Suppressor macrophage treated with lipopolysaccharide for 4 hours (primary cell): ENCODE measurements at regions not wholly inside any gene's neighbourhood (a gene's known extent, or its start where the extent isn't known, plus 50 kb on each side); places are given as distances from the start of the nearest gene placed in this dataset.
A peak's percentile ranks its signal among the peaks of the same experiment; 100 is the strongest.
"Not testable (repeated sequence)": the region's sequence is repeated elsewhere in the genome, so short reads cannot be mapped to it uniquely, and the experiment has no call there.

Source experiments
- DNase-seq: peaks from one replicate; pipeline ENCODE4 v3.0.0-alpha.2; 2020

DNA sequence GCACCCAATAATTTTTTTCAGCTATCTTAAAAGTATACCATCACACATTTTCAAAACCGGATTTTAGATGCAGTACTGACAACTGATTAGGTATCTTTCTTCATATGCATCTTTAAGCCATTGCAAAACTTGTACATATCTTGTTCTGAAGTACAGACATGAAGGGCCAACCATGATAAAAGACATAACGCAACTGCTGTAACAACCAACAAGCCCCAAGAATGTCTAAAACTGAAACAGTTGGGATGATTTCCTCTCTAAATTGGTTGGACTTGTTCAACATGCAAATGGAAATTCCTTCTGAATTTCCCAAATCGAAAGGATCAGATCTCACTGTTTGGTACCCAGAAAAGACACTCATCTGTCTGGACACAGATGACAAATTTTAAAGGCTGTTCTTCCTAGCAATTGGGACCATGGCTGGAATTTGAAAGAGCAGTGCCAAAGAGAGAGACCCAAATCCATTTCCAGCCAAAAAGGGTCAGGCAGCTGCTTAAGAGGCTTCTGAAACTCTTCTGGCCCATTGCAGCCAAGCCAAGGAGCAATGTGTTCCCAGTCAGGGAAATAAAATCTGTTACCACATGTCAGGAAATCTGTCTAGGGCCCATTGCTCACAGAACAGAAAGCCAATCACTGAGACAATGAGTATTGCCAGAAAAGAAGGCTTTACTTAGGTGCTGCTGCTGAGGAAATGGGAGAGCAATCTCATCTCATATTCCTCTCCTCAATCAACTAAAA is 1122.4 kb upstream of the USP15 start:
- no peak for DNase-seq

DNA sequence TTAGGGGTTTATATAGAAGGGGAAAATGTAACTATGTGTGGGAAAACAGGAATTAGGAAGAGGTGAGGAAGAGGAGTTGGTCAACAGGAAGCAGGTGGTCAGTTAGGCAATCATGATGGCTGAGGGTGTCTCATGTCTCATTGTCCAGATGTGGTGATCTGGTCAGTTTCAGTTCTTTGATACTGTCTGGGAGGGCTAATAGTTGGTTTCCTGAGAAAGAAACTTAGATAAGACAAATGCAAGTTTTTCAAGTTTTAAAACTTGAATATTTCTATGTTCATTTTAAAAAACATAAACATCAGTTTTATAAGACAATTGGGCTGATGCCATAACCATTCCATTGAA is 1121.8 kb upstream of the USP15 start:
- peak; percentile 3 for DNase-seq

DNA sequence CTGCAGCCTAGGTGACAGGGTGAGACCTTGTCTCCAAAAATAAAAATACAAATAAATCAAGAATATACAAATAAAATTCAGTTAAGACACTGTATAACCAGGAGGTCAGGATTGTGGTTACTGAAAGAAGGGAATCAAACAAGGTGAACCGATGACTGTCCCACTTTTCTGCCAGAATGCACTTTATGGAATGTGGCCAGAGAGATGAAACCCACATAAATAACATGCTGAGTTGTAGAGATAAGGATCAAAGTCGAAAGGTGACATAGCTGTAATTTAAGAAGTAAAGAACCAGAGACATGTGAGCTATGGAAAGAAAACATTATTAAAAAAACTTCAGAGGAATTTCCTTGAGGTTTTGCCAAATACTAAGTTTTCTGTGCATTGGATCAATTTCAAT is 1098.2 kb upstream of the USP15 start:
- DNase-seq: no peak

DNA sequence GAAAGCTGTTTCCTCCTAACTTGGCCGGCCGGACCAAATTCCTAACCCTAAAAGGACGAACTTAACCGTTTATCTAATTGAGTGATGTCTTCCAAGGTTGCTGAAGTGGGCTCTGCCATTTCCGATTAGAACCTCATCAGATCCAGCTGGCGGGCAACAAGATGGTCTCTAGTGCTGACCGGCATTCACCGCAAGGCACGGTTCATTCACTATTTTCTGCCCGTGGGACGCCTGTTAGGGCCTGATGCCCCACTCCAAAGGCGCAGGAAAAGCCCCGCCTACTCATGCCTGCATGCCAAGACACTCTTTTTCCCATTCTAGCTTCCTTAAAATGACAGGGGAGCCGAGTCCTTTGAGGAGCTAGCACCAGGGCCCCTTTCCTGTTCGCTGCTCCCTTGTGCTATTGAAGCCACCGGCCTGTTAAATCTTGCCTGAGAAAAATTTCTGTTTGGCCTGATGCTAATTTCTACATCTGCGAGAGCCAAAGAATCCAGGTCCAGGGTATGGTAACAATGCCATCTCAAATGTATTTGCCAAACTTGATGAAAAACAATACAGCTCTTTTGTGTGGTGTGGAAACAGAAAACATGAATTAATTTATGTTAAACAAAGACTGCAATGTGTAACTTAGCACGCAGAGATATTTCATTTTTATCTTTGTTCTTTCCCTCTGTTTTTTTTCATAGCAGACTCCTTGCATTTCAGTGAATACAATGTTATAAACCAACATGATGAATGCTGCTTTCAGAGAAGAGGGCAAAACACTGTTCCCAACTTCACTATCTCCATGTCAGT is 1071.2 kb upstream of the USP15 start:
- no peak for DNase-seq

DNA sequence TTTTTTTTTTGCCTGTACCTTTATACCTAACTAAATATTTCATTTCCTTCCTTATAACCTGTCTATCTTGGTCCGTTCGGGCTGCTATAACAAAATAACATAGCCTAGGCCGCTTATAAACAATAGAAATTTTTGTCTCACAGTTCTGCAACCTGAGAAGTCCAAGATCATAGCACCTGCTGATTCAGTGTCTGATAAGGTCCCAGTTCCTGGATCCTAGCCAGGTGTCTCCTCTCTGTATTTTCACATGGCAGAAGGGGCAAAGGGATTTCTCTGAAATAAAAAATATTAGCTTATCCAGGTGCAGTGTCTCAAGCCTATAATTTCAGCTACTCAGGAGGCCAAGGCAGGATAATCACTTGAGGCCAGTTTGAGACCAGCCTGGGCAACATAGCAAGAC is 1046.6 kb upstream of the USP15 start:
- DNase-seq: no peak

DNA sequence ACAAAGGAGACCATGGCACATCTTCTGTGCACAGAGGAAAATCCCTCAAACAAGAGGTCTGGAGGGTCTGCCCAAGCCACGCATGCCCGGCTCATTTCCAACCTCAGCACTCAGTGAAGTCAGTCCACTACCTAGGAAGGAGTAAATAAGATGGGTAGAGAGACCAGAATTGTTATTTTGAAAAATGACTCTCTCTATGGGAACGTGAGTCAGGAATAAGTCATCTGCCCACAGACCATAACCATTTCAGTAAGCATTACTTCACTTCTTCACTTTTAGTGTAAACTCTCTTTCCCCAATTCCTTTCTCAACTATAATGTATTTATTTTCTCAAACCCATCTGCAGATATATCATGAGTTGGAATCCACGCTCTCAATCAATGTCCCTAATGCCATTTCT is 1039.9 kb upstream of the USP15 start:
- no peak for DNase-seq

DNA sequence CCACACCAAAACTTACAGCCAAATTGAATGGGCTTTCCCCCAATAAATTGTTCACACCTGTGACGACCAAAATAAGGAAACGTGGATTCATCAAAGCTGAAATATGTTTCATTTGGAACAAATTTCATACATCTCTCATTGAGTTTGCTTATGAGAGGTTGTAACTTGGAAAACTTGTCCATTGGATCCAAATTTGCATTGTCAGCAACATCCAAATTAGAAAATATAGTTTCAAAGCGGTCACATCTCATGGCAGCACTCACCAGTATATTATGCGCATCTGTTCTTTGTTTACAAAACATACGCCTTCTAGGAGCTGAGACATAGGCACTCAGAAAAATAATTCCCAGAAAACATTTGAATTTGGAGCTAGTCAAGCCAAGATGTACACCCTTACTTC is 1028.2 kb upstream of the USP15 start:
- DNase-seq: no peak

DNA sequence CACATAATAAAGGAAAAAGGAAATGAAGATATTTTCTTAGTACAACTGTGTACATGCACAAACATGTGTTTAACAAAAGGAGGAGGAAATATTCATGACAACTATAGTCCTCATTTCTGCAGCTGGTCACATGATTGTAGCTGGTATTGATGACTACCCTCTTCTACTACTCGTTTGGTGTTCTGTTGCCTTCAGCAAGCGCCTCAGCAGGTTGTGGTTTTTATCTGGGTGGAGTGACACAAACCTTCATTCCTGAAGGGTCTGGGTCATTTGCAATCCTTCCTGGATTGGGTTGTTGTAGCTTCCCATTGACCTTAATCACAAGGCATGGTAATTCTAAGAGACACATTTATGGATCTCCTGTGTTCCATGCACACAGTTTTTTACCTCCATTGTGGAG is 1009.9 kb upstream of the USP15 start:
- no peak for DNase-seq

DNA sequence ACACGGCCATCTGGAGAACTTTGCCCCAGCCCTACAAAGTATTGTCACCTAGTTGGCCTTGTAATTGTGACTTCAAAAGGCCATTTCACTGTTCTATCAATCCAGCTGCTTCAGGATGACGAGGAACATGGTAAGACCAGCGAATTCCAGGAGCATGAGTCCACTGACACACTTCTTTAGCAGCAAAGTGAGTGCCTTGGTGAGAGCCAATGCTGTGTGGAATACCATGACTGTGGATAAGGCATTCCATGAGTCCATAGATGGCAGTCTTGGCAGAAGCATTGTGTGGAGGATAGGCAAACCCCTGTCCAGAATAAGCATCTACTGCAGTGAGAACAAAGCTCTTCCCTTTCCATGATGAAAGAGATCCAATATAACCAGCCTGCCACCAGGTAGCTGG is 1009.1 kb upstream of the USP15 start:
- no peak for DNase-seq

DNA sequence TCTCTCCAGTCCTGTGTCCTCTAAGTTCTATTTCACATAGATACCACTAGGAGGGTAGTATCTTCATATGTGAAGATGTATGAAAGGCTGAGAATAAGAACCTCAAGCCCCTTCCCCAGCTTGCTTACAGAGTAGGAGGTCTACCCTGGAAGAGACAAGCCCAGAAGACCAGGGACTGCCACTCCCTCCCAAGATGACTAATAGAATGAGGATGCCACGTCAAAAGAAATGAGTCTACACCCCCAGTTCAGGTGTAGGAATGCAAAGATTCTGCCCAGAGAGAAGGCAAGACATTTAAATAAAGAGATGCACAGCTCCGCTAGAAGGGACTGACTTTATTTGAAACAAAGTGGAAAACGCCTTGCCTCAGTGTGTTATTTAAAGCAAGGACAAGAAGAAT is 1006.0 kb upstream of the USP15 start:
- no peak for DNase-seq

DNA sequence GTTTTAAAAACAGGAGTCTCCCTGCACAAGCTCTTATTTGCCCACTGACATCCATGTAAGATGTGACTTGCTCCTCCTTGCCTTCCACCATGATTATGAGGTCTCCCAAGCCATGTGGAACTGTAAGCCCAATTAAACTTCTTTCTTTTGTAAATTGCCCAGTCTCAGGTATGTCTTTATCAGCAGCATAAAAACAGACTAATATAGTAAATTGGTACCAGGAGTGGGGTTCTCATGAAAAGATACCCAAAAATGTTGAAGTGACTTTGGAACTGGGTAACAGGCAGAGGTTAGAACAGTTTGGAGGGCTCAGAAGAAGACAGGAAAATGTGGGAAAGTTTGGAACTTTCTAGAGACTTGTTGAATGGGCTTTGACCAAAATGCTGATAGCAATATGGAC is 995.9 kb upstream of the USP15 start:
- DNase-seq: not testable (repeated sequence)

DNA sequence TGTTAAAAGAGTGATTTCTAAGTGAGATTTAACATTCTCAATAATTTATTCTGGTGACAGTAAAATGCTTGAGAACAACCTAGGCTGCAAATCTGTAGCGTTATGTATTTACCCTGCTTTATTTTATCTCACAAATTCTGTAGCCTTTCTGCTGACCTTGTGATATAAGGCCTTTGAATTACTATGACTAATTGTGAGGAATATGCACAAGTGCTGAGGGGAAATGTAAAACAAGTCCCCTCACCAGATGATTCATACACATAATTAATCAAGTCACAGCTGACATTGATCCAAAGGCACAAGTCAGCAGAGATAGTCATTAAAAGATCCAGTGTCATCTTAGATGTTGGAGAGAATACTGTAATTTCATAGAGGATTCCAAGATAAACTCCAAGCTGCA is 992.7 kb upstream of the USP15 start:
- DNase-seq: no peak

DNA sequence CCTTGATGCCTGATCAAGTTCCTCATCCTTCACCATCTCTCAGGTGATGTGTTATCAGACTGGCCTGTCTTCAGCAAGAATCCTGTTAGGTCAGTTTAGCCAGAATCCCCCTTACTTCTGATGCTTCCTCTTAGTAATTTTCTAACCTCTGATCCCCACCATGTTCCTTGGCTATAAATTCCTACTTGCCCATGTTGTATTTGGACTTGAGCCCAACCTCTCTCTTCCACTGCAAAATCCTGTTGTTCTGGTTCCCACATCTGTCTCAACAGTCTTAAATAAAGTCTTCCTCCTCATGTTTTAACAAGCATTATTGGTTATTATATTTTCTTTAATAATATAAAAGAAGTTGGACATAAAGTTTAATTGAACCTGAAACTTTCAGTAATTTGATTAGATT is 987.8 kb upstream of the USP15 start:
- no peak for DNase-seq

DNA sequence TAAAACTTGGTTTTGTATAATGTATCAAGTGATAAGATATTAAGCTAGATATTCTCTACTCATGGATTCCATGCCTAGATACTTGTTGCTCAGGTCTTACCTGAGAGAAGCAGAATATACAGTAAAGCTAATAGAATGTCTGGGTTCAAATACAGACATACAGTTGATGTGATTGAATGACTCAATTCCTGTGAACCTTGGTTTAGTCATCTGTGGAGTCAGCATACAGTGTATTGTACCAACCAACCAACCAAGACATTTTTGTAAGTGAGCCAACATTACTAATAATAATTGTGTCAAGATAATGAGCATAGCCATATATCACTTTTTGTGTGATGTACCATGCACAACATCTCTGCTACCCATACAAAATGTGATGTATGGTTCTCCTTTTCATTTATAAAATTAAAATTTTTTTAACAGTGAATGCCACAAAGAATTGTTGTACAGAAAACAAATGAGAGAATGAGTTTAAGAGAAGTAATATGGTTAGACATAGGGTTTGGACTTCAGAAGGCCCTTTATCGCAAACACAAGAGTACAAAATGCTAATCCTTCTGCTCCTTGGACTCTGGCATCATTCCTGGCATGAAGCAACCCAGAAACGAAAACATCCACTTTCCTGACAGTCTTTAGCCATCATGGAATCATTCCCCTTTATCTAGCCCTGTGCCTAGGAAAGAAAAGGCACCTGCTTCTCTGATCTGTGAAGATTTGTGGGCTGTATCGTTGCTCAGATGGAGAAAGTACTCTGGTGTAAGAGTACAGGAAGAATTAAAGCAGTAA is 977.2 kb upstream of the USP15 start:
- DNase-seq: no peak

DNA sequence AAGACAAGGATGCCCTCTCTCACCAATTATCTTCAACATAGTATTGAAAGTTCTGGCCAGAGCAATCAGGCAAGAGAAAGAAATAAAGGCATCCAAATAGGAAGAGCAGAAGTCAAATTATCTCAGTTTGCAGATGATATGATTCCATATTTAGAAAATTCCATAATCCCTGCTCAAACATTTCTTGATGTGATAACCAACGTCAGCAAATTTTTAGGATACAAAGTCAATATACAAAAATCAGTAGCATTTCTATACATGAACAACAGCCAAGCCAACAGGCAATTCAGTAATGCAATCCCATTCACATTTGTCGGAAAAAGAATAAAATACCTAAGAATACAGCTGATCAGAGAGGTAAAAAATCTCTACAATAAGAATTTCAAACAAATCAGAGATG is 969.7 kb upstream of the USP15 start:
- DNase-seq: no peak

DNA sequence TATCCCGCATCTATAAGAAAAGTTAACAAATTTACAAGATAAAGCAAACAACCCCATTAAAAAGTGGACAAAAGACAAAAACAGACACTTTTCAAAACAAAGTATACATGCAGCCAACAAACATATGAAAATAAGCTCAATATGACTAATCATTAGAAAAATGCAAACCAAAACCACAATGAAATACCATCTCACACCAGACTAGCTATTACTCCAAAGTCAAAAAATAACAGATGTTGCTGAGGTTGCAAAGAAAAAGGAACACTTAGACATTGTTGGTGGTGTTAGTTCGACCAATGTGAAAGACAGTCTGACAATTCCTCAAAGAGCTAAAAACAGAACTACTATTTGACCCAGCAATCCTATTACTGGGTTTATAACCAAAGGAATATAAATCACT is 968.6 kb upstream of the USP15 start:
- DNase-seq: no peak

DNA sequence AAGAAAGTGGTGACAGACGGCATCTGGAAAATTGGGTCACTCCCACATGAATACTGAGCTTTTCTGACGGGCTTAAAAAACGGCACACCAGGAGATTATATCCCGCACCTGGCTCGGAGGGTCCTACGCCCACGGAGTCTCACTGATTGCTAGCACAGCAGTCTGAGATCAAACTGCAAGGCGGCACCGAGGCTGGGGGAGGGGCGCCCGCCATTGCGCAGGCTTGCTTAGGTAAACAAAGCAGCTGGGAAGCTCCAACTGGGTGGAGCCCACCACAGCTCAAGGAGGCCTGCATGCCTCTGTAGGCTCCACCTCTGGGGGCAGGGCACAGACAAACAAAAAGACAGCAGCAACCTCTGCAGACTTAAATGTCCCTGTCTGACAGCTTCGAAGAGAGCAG is 966.2 kb upstream of the USP15 start:
- DNase-seq: not testable (repeated sequence)

DNA sequence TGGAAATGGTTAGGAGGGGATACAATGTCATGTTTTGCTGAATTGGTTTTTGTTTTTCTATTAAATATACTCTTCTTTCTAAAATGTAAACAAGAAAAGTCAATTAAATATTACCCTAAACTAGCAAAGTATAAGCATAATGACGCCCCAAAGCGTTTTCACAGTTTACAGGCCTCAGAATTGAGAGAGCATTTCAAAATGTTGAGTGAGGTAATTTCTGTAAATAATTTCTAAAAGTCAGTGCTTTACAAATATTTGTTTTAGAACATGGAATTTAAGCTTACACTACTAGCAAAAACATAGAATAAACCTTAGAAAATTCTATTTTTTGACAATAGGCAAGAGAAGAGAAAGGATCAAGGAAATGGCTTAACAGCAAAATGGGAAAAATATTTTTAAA is 958.4 kb upstream of the USP15 start:
- no peak for DNase-seq

DNA sequence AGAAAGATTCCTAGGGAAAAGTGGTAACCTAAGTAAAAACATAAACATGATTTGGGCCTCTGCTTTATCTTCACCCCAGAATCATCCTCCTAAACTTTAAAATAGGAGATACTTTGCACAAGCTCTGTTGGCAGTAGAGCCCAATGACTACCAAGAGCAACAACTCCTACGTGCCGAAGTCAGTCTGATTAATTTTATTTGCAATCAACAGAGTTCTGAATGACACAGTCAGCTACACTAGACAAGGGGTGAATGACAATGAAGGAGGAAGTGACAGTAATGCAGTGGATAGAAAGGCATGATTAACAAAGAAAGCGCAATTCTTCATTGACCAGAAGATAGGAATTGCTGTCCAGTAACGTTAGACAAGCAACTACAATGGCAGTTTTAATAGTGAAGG is 957.9 kb upstream of the USP15 start:
- no peak for DNase-seq

DNA sequence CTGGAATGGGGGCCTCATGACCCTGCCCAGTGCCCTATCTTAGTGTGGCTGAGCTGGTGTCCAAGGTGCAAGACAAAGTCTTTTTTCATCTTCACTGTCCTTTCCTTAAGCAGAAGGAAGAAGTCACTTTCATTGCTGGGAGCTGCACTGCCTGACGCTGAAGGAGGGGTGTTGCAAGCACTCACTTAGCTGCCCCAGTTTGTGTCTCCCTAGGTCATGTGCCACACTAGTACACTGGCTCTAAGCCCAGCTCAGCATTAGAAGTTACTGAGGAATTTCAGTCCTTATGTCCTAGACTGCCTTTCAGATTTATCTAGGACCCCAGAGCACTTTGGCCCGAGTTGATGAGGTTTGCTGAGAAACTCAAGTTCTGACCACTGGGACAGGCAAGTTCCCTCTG is 952.0 kb upstream of the USP15 start:
- DNase-seq: no peak

DNA sequence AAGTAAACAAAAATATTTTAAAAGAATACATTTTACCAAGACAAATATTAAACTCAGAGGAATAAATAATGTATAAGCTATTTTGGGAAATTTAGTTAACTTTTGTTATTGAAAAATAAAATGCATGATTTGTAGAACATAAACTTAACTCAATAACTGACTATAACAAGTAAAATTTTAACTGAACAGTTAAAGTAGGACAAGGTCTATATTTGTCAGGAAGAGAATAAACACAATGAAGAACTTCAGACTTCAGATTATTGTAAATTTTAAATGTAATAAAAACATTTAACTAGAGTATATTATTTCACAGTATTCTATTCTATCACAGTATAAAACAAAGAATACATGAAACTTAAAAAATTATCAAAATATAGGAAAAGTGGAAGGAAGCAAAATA is 948.8 kb upstream of the USP15 start:
- DNase-seq: no peak

DNA sequence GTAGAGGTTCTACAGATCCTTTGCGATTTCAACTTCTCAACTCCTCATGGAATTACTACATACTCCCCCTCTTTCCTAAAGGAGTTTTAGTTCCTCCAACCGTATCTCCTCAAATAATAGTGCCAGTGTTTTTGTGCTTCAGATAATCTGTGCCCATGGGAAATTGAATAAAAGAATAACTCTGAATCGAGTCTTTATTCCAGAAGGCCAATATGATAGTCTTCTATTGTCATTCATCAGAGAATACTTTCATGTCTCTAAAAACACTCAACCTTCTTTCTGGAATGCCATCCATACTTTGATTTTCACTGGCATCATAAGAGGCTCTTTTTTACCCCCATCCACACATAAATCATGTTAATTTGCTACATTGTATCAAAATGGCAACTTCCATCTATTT is 911.3 kb upstream of the USP15 start:
- DNase-seq: no peak

DNA sequence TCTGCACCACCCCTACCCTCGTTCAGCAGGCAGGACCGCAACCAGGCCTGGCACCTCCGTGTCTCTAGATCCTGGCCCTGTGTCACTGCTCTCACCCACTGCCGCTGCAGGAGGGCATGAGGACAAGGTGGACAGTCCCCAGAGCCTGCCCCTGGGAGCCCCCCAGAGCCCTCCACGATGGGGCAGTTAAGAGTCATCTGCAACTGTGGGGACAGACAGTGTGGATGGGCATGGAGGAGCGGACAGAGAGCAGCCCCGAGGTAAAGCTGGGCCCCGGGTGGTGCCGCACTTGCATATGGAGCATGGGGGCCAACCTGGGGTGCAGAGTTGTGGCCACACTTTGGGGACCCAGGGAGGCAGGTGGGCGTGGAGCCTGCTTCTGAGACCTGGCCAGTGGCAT is 905.1 kb upstream of the USP15 start:
- DNase-seq: no peak

DNA sequence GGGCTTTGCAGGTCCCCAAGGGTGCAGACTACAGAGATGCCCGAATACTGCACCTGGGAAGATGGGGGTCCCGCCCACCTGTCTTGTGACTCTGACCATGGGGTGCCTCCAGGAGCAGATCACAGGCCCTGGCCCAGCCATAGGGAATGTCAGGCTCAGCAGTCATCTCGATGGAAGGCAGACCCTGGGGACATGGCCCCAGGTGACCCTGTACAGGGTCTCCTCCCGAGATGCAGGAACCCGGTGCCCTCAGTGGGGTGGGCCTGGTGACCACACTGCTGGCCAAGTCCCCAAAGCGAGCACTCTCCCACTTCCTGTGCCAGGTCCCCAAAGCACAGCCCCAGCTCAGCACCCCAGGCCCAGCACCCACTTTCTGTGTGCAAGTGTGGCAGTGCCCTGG is 903.7 kb upstream of the USP15 start:
- DNase-seq: no peak
